T-cell (primary cell): ENCODE measurements at regions not wholly inside any gene's neighbourhood (a gene's known extent, or its start where the extent isn't known, plus 50 kb on each side); places are given as distances from the start of the nearest gene placed in this dataset.

Experiments used
- ATAC-seq, 4 experiments: fragments of 200-7000 bp in 3 of 4; fragments of 150-1000 bp in 1 of 4; cut with Tn5 transposase; replicated peaks in 1 of 4; 1 replicate in 3 of 4; 2 replicates in 1 of 4; pipeline ENCODE4 v1.10.0; 2021; ENCODE audit warnings: moderate library complexity in 3 of 4, mild to moderate bottlenecking in 2 of 4, moderate number of reproducible peaks in 1 of 4
- CTCF ChIA-PET, 2 donors: fragments of 300-600 bp; sonication (Branson Sonifier 250); formaldehyde crosslinking; loops; one replicate each; lab custom pipeline; 2022; ENCODE audit warnings: antibody characterized with exemption in 2 of 2; lab: Charles Lee
- POLR2A ChIA-PET, 2 donors: fragments of 300-600 bp; sonication (Branson Sonifier 250); formaldehyde crosslinking; loops; one replicate each; lab custom pipeline; 2022; ENCODE audit warnings: antibody characterized with exemption in 2 of 2; lab: Charles Lee
- DNase-seq, 35 experiments: peaks; one replicate each; pipeline versions ENCODE4 v3.0.0 to v3.0.0-alpha.2; 2013 to 2023
- H3K27ac ChIP-seq: one replicate; pipeline ENCODE4 v1.5.1; 2013; ENCODE audit warnings: low read length
- H3K27me3 ChIP-seq, 2 experiments: replicated peaks in 1 of 2; 1 replicate in 1 of 2; 2 replicates in 1 of 2; pipeline versions ENCODE4 v1.6.1 to v1.7.0; 2013; ENCODE audit warnings: low read length in 1 of 2, mixed read lengths in 1 of 2; ENCODE audit not compliant: control insufficient read depth in 2 of 2, insufficient read depth in 2 of 2; ENCODE audit errors: extremely low read depth in 1 of 2
- H3K36me3 ChIP-seq, 2 donors: 1 replicate in 1 of 2; 2 replicates in 1 of 2; pipeline versions ENCODE4 v1.6.1 to v1.7.0; 2013; ENCODE audit warnings: low read length in 1 of 2; ENCODE audit not compliant: control insufficient read depth in 2 of 2, insufficient read depth in 1 of 2; ENCODE audit errors: extremely low read depth in 1 of 2
- H3K4me1 ChIP-seq, 2 experiments: 1 replicate in 1 of 2; 2 replicates in 1 of 2; pipeline versions ENCODE4 v1.6.1 to v1.7.0; 2013; ENCODE audit warnings: low read length in 2 of 2, mixed read lengths in 1 of 2; ENCODE audit not compliant: insufficient read depth in 2 of 2, control insufficient read depth in 1 of 2; ENCODE audit errors: extremely low read depth in 1 of 2
- H3K4me3 ChIP-seq, 2 donors: 1 replicate in 1 of 2; 2 replicates in 1 of 2; pipeline versions ENCODE4 v1.5.1 to v1.7.0; 2013; ENCODE audit warnings: mild to moderate bottlenecking in 2 of 2, low read length in 1 of 2, moderate library complexity in 1 of 2; ENCODE audit not compliant: control insufficient read depth in 1 of 2; ENCODE audit errors: extremely low read depth in 1 of 2
- H3K9me3 ChIP-seq: 2 replicates; pipeline ENCODE4 v1.7.0; 2013
- H3K27ac Mint-ChIP-seq, 2 donors: one replicate each; pipeline ENCODE4 v1.8.0; 2020 to 2021; ENCODE audit warnings: mild to moderate bottlenecking in 2 of 2, mixed read lengths in 2 of 2
- H3K27me3 Mint-ChIP-seq, 2 donors: one replicate each; pipeline ENCODE4 v1.8.0; 2021 to 2022; ENCODE audit warnings: mixed read lengths in 2 of 2
- H3K36me3 Mint-ChIP-seq: one replicate; pipeline ENCODE4 v1.8.0; 2021; ENCODE audit warnings: mixed read lengths
- H3K4me1 Mint-ChIP-seq, 3 donors: one replicate each; pipeline ENCODE4 v1.8.0; 2020 to 2022; ENCODE audit warnings: mixed read lengths in 3 of 3, mild to moderate bottlenecking in 1 of 3
- H3K4me3 Mint-ChIP-seq, 3 donors: one replicate each; pipeline ENCODE4 v1.8.0; 2020 to 2022; ENCODE audit warnings: mild to moderate bottlenecking in 3 of 3, mixed read lengths in 3 of 3, moderate library complexity in 3 of 3
- H3K9me3 Mint-ChIP-seq, 3 donors: one replicate each; pipeline ENCODE4 v1.8.0; 2020 to 2022; ENCODE audit warnings: mixed read lengths in 3 of 3
- WGBS: methylation state at CpG from one replicate; pipeline ENCODE4 v1.1.5; 2013; ENCODE audit warnings: missing lambda C conversion rate; ENCODE audit not compliant: insufficient coverage; 5-methylcytosine and 5-hydroxymethylcytosine counted together

DNA sequence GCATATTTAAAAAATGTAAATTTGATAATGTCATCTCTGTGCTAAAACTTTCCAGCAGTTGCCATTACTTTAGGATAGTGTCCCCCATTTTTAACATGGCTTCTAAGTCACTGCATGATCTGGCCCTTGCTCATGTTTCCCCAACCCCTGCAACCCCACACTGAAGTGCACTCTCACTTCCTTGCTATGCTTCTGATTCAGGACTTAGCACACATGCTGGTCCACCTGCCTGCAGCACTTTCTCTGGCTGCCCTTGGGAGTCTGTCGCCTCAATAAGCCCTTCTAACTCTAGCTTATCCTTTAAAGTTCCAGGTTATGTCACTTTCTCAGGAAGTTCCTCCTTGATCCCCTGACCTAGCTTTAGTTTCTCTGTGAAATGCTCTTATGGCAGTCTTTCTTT lies 241.0 kb downstream of the POSTN start:
- ATAC-seq = no peak
- CTCF ChIA-PET = interaction anchor here in 1 of 2 donors (0.6 kb wide), 1 partner anchor 78 kb away, joined by 3 read pairs; no protein-coding TSS in a partner anchor

GRCh38 chr13:37353911-37354310 lies 244.7 kb downstream of the POSTN start:
- ChIA-PET POLR2A (no interaction called here), CTCF (no interaction called here)
- no peaks in the 10 kb centered on the region for H3K4me1 ChIP-seq
- WGBS = no CpG with 5 or more reads among the region's 4 CpGs
- Mint-ChIP-seq H3K4me3 (no peak overlapping the region), H3K27me3 (no peaks in the 10 kb centered on the region), H3K4me1 (no peaks in the 10 kb centered on the region), H3K27ac (no peak overlapping the region), H3K9me3 (peaks cover 3 to 8% (median 7%) of the 10 kb centered on the region in 3 donors), H3K36me3 (no peaks in the 10 kb centered on the region)
- H3K9me3 ChIP-seq = no peaks in the 10 kb centered on the region
- no peak for ATAC-seq
- no peak overlapping the region for H3K27ac ChIP-seq
- H3K27me3 ChIP-seq = no peaks in the 10 kb centered on the region
- no peak overlapping the region for H3K4me3 ChIP-seq
- no peaks in the 10 kb centered on the region for H3K36me3 ChIP-seq
- no peak for DNase-seq

More for the DNA sequence above, 241.0 kb downstream of the POSTN start:
- Mint-ChIP-seq H3K4me1 (no peaks in the 10 kb centered on the region), H3K27ac (no peak overlapping the region), H3K36me3 (no peaks in the 10 kb centered on the region), H3K4me3 (no peak overlapping the region), H3K9me3 (peaks cover 3 to 11% (median 4%) of the 10 kb centered on the region in 3 donors), H3K27me3 (peaks cover 0 to 1% of the 10 kb centered on the region in 2 donors)
- no peak for DNase-seq
- Histone ChIP-seq H3K36me3 (no peaks in the 10 kb centered on the region), H3K27ac (no peak overlapping the region), H3K27me3 (no peaks in the 10 kb centered on the region), H3K9me3 (no peaks in the 10 kb centered on the region), H3K4me1 (no peaks in the 10 kb centered on the region), H3K4me3 (no peak overlapping the region)
- 88% methylated on average over 1 of the region's 1 CpG for WGBS
- POLR2A ChIA-PET = no interaction called here

GRCh38 chr13:37351211-37351610 lies 245.7 kb upstream of the CSNK1A1L start:
- DNase-seq (no peak), ATAC-seq (no peak)
- Mint-ChIP-seq H3K27me3 (no peaks in the 10 kb centered on the region), H3K27ac (no peak overlapping the region), H3K36me3 (no peaks in the 10 kb centered on the region), H3K9me3 (peaks cover 3 to 8% (median 7%) of the 10 kb centered on the region in 3 donors), H3K4me3 (no peak overlapping the region), H3K4me1 (no peaks in the 10 kb centered on the region)
- no peak overlapping the region for H3K27ac ChIP-seq
- H3K9me3 ChIP-seq = no peaks in the 10 kb centered on the region
- no peak overlapping the region for H3K4me3 ChIP-seq
- no peaks in the 10 kb centered on the region for H3K36me3 ChIP-seq
- CTCF ChIA-PET = no interaction called here
- H3K4me1 ChIP-seq = no peaks in the 10 kb centered on the region
- H3K27me3 ChIP-seq = no peaks in the 10 kb centered on the region
- POLR2A ChIA-PET = no interaction called here
- WGBS = no CpG with 5 or more reads among the region's 2 CpGs

DNA sequence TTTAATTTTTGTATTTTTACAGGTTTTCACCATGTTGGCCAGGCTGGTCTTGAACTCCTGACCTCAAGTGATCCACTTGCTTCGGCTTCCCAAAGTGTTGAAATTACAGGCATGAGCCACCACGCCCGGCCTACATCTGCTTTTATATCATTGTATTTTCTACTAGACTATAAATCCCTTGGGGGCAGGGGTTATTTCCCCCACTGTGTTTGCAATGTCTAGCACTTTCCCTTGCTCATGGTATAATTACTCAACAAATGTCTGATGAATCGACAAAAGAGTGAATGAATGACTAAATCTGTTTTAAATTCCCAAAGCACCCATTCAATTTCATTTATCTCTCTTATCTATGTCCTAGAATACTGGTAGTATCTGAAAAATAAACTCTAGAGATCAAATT lies 244.5 kb upstream of the CSNK1A1L start:
- CTCF ChIA-PET = no interaction called here
- ATAC-seq (no peak), DNase-seq (no peak)
- Mint-ChIP-seq H3K4me1 (no peaks in the 10 kb centered on the region), H3K9me3 (peaks cover 3 to 8% (median 7%) of the 10 kb centered on the region in 3 donors), H3K27me3 (no peaks in the 10 kb centered on the region), H3K36me3 (no peaks in the 10 kb centered on the region), H3K27ac (no peak overlapping the region), H3K4me3 (no peak overlapping the region)
- Histone ChIP-seq H3K4me1 (no peaks in the 10 kb centered on the region), H3K27me3 (no peaks in the 10 kb centered on the region), H3K4me3 (no peak overlapping the region), H3K9me3 (no peaks in the 10 kb centered on the region), H3K27ac (no peak overlapping the region), H3K36me3 (no peaks in the 10 kb centered on the region)
- POLR2A ChIA-PET = no interaction called here
- WGBS = 100% methylated on average over 1 of the region's 4 CpGs

DNA sequence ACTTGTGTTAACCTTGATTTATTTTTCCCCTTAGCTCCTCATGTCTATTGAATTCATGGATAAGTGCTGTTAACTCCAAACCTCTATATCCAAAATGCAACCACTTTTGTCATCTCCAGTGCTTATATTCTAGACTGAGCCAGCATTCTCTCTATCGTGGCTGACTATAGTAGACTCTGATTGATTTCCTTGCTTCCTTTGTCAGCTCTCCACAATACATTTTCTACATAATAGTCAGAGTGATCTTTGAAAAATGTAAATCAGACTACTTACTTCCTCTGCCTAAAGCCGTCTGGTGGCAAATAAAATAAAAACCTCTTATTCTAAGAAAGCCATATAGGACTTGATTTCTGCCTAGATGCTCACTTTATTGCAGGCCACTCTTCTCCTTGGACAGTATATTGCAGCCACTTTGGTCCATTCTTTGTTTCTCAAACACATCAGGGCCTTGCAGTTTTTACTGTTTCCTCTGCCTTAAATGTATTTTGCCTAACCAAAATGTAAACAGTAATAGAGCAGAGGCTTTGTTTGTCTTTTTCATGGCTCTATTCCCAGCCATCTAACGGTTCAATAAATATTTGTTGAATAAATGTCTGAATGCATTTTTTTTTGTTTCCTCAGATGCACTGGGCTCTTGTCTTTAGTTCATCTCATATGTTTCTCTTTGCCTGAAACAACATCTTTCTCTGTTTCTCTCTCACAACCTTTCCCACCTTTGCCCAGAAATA lies 243.6 kb upstream of the CSNK1A1L start:
- H3K9me3 ChIP-seq = no peaks in the 10 kb centered on the region
- Mint-ChIP-seq H3K27ac (no peak overlapping the region), H3K36me3 (no peaks in the 10 kb centered on the region), H3K4me3 (no peak overlapping the region), H3K27me3 (no peaks in the 10 kb centered on the region), H3K9me3 (peaks cover 2 to 7% (median 7%) of the 10 kb centered on the region in 3 donors), H3K4me1 (no peaks in the 10 kb centered on the region)
- POLR2A ChIA-PET = no interaction called here
- no peaks in the 10 kb centered on the region for H3K4me1 ChIP-seq
- no peak for ATAC-seq
- DNase-seq = no peak
- H3K27ac ChIP-seq = no peak overlapping the region
- no peaks in the 10 kb centered on the region for H3K27me3 ChIP-seq
- H3K36me3 ChIP-seq = no peaks in the 10 kb centered on the region
- WGBS = 67% methylated on average over 1 of the region's 3 CpGs
- CTCF ChIA-PET = no interaction called here
- no peak overlapping the region for H3K4me3 ChIP-seq

GRCh38 chr13:37345869-37346268 lies 240.4 kb upstream of the CSNK1A1L start:
- ChIA-PET POLR2A (no interaction called here), CTCF (no interaction called here)

More at GRCh38 chr13:37345869-37346268, 240.4 kb upstream of the CSNK1A1L start:
- no peak overlapping the region for H3K4me3 ChIP-seq
- Mint-ChIP-seq H3K4me1 (no peaks in the 10 kb centered on the region), H3K27me3 (no peaks in the 10 kb centered on the region), H3K9me3 (peaks cover 0 to 4% (median 4%) of the 10 kb centered on the region in 3 donors), H3K4me3 (no peak overlapping the region), H3K36me3 (no peaks in the 10 kb centered on the region), H3K27ac (no peak overlapping the region)
- no peaks in the 10 kb centered on the region for H3K36me3 ChIP-seq
- no CpG with 5 or more reads among the region's 1 CpG for WGBS
- H3K9me3 ChIP-seq = no peaks in the 10 kb centered on the region
- no peak overlapping the region for H3K27ac ChIP-seq
- no peaks in the 10 kb centered on the region for H3K4me1 ChIP-seq
- ATAC-seq (no peak), DNase-seq (no peak)
- peaks cover 0 to 4% of the 10 kb centered on the region in 2 experiments for H3K27me3 ChIP-seq
